NCI-H748 treated with DMSO at 0.1 percent for 48 hours (cell line): ENCODE measurements at regions not wholly inside any gene's neighbourhood (a gene's known extent, or its start where the extent isn't known, plus 50 kb on each side); places are given as distances from the start of the nearest gene placed in this dataset.

Experiments
- DNase-seq: peaks from one replicate; lab custom pipeline; 2025; lab: John Stamatoyannopoulos, UW

- DNase-seq, result no peak
Measured at GRCh38 chr2:217118559-217119284, 258.9 kb upstream of the TNP1 start.

- no peak for DNase-seq
Measured at GRCh38 chr2:217117523-217117922, 257.7 kb upstream of the TNP1 start.

- no peak for DNase-seq
Measured at GRCh38 chr2:217116610-217117009, 256.7 kb upstream of the TNP1 start.

- DNase-seq, result no peak
Measured at GRCh38 chr2:217114117-217114516, 254.3 kb upstream of the TNP1 start.

- DNase-seq, result no peak
Measured at GRCh38 chr2:217113491-217113890, 253.6 kb upstream of the TNP1 start.

GRCh38 chr2:217110550-217110949, 250.7 kb upstream of the TNP1 start:
- no peak for DNase-seq

- no peak for DNase-seq
Measured at GRCh38 chr2:217108575-217109027, 248.7 kb upstream of the TNP1 start.

- DNase-seq, result no peak
Measured at GRCh38 chr2:217108086-217108485, 248.2 kb upstream of the TNP1 start.

GRCh38 chr2:217107480-217107879, 247.6 kb upstream of the TNP1 start:
- no peak for DNase-seq

- DNase-seq, result no peak
Measured at GRCh38 chr2:217106650-217107014, 246.8 kb upstream of the TNP1 start.

GRCh38 chr2:217105733-217106649, 246.1 kb upstream of the TNP1 start:
- DNase-seq, result no peak

GRCh38 chr2:217103752-217104545, 244.1 kb upstream of the TNP1 start:
- no peak for DNase-seq

GRCh38 chr2:217102956-217103355, 243.1 kb upstream of the TNP1 start:
- no peak for DNase-seq

- DNase-seq, result no peak
Measured at GRCh38 chr2:217101972-217102371, 242.1 kb upstream of the TNP1 start.

GRCh38 chr2:217099561-217099960, 239.7 kb upstream of the TNP1 start:
- DNase-seq, result no peak

- DNase-seq, result no peak
Measured at GRCh38 chr2:217098435-217098834, 238.6 kb upstream of the TNP1 start.

- DNase-seq, result no peak
Measured at GRCh38 chr2:217097346-217097745, 237.5 kb upstream of the TNP1 start.

GRCh38 chr2:217096474-217097225, 236.8 kb upstream of the TNP1 start:
- DNase-seq, result no peak

- DNase-seq, result no peak
Measured at GRCh38 chr2:217095511-217096205, 235.8 kb upstream of the TNP1 start.

GRCh38 chr2:217092710-217093379, 233.0 kb upstream of the TNP1 start:
- DNase-seq, result no peak
